GM20431 (cell line): ENCODE measurements at regions not wholly inside any gene's neighbourhood (a gene's known extent, or its start where the extent isn't known, plus 50 kb on each side); places are given as distances from the start of the nearest gene placed in this dataset.

Experiments
- in situ Hi-C: fragments of 300-500 bp; cut with MseI, MboI; formaldehyde crosslinking; loops from one replicate; pipeline ENCODE4 v1.15.0; 2020; ENCODE audit warnings: low sequenced_read_pairs; ENCODE audit not compliant: unreplicated experiment

- in situ Hi-C loops: no loop called here
These were observed 798.6 kb upstream of the PCDH9 start for GRCh38 chr13:68028701-68029100.

GRCh38 chr13:68027306-68027705, 797.2 kb upstream of the PCDH9 start:
- in situ Hi-C loops: no loop called here

- in situ Hi-C loops: no loop called here
These were observed 795.9 kb upstream of the PCDH9 start for GRCh38 chr13:68026077-68026476.

- in situ Hi-C loops: no loop called here
These were observed 795.5 kb upstream of the PCDH9 start for GRCh38 chr13:68025604-68026003.

GRCh38 chr13:68023838-68024581, 793.9 kb upstream of the PCDH9 start:
- in situ Hi-C loops: no loop called here

GRCh38 chr13:68019901-68020300, 789.8 kb upstream of the PCDH9 start:
- in situ Hi-C loops: no loop called here

GRCh38 chr13:68009546-68009945, 779.4 kb upstream of the PCDH9 start:
- in situ Hi-C loops: no loop called here

GRCh38 chr13:68007576-68007975, 777.4 kb upstream of the PCDH9 start:
- in situ Hi-C loops: no loop called here

GRCh38 chr13:67996101-67996500, 766.0 kb upstream of the PCDH9 start:
- in situ Hi-C loops: no loop called here

- in situ Hi-C loops: no loop called here
These were observed 760.7 kb upstream of the PCDH9 start for GRCh38 chr13:67990868-67991267.

GRCh38 chr13:67986234-67986633, 756.1 kb upstream of the PCDH9 start:
- in situ Hi-C loops: no loop called here

GRCh38 chr13:67977066-67977465, 746.9 kb upstream of the PCDH9 start:
- in situ Hi-C loops: no loop called here

- in situ Hi-C loops: no loop called here
These were observed 741.2 kb upstream of the PCDH9 start for GRCh38 chr13:67971291-67971690.

GRCh38 chr13:67967031-67967430, 736.9 kb upstream of the PCDH9 start:
- in situ Hi-C loops: no loop called here

- in situ Hi-C loops: no loop called here
These were observed 735.9 kb upstream of the PCDH9 start for GRCh38 chr13:67966065-67966464.

- in situ Hi-C loops: no loop called here
These were observed 734.9 kb upstream of the PCDH9 start for GRCh38 chr13:67964986-67965385.

- in situ Hi-C loops: no loop called here
These were observed 734.0 kb upstream of the PCDH9 start for GRCh38 chr13:67964091-67964490.

- in situ Hi-C loops: no loop called here
These were observed 731.2 kb upstream of the PCDH9 start for GRCh38 chr13:67961331-67961730.

- in situ Hi-C loops: no loop called here
These were observed 721.3 kb upstream of the PCDH9 start for GRCh38 chr13:67951431-67951830.

GRCh38 chr13:67950603-67951002, 720.5 kb upstream of the PCDH9 start:
- in situ Hi-C loops: no loop called here

GRCh38 chr13:67946131-67946530, 716.0 kb upstream of the PCDH9 start:
- in situ Hi-C loops: no loop called here

GRCh38 chr13:67943116-67943515, 713.0 kb upstream of the PCDH9 start:
- in situ Hi-C loops: no loop called here
